ENCODE measurements at regions not wholly inside any gene's neighbourhood (a gene's known extent, or its start where the extent isn't known, plus 50 kb on each side); places are given as distances from the start of the nearest gene placed in this dataset.
A peak's percentile ranks its signal among the peaks of the same experiment; 100 is the strongest.

DNA sequence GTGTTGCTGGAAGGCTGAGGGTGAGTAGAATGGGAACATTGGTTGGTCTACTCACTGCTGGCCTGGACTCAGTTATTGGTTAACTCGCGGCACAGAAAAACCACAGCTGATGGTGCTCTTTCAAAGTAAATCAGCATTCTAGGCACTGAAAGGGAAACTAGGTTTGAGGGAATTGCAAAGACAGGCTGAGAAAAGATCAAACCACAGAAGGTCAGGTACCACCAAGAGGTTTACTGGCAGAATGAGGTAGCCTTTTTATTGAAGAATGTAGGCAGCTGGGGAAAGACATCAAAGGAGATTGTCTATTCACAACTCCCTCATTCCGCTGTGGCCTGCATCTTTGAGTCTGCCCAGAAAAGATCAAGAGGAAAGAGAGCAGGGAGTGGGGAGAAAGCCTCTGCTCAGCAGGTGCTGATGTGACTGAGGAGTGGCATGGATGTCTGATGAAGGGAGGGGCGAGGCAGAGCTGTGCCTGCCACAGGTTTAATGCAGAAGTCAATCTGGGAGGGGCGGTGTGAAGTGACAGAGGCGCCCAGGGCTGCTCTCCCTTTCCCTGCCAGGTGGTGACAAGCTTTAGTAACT lies 255.5 kb downstream of the MAN2A1 start:
- no peak for DNase-seq (ENCODE audit: low spot score)

- no peak for DNase-seq (ENCODE audit: low spot score)
Measured at GRCh38 chr5:109945723-109946480, 256.2 kb downstream of the MAN2A1 start.

DNA sequence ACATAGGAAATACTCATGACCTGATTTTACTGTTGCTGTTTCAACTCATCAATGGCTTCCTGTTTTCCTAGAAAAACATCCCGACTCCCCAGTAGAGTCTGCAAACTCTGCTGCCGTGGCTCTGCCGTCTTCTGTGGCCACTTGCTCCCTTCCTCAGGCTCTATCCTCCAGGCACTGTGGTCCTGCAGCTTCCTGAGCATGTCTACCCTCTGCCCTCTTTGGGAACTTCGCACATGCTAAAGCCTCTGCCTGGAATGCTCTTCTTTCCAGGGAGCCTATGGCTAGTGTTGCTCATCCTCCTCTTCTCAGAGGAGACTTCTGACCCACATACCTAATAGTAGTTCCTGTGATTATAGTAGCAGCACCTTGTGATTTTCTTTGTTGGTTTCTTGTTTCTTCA lies 256.9 kb downstream of the MAN2A1 start:
- DNase-seq (ENCODE audit: low spot score): no peak

DNA sequence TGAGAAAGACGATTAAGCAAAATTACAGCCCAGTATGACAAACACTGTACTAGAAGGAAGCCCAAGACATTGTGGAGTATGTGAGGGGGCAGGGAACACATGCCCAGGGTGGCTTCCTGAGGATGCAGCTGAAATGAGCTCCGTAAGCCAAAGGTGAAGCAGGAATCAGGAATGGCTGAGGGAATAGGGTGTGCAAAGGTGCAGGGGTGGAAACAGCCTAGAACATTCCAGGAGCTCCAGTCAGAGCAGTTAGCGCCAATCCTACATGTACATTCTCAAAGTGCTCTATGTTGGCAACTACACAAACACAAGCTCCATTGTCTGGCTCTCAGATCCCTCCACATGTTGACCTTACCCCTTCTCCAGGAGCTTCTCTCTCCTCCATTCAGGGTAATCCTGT lies 257.9 kb downstream of the MAN2A1 start:
- DNase-seq (ENCODE audit: low spot score): no peak

- no peak for DNase-seq (ENCODE audit: low spot score)
Measured at GRCh38 chr5:109950634-109951033, 260.9 kb downstream of the MAN2A1 start.

DNA sequence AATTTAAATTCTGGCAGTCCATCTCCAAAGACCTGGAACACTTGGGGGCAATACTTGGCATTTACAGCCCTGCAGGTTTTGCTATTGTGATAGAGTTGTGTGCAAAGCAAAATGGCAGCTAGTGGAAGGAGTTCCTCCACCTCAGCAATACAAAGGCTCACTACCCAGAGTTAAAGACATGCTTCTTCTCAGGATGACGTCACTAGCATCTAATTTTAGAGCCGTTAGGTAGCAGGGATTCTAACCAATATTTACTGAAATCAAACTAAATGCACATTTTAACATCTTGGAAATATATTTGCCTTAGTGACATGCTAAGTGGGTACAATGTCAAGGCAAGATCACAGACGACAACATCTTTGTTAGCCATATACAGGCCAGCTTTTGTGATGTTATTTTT lies 261.6 kb downstream of the MAN2A1 start:
- DNase-seq (ENCODE audit: low spot score): no peak

DNA sequence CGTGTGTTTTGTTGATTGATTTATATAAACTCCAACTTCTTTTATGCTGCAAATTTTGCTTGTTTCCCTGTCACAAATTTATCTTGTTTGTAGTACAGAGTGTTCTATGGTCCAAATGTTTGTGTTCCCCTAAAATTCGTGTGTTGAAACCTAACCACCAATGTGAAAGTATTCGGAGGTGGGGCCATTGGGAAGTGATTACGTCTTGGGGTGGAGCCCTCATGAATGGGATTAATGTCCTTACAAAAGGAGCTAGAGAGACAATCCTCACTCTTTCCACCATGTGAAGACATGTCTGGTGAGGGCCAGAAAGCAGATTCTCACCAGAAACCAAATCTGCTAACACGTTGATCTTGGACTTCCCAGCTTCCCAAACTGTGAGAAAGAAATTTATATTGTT lies 262.0 kb downstream of the MAN2A1 start:
- no peak for DNase-seq (ENCODE audit: low spot score)

GRCh38 chr5:109953761-109954160 lies 264.0 kb downstream of the MAN2A1 start:
- no peak for DNase-seq (ENCODE audit: low spot score)

- no peak for DNase-seq (ENCODE audit: low spot score)
Measured at GRCh38 chr5:109956884-109957283, 267.2 kb downstream of the MAN2A1 start.

DNA sequence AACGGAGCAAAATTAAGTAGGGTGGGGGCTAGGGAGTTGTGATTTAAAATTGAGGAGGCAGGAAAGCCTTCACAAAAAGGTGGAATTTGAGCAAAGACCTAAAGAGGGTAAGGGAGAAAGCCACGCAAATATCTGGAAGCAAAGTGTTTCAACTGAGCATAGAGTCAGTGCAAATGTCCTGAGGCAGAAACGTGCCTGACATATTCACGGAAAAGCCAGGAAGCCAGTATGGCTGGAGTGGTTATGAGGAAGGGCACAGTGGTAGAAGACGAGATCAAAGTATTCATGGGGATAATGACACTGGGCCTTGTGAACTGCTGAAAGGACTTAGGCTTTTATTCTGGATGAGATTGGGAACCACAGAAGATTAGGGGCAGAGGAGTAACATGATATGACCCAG lies 268.4 kb downstream of the MAN2A1 start:
- DNase-seq (ENCODE audit: low spot score): no peak

DNA sequence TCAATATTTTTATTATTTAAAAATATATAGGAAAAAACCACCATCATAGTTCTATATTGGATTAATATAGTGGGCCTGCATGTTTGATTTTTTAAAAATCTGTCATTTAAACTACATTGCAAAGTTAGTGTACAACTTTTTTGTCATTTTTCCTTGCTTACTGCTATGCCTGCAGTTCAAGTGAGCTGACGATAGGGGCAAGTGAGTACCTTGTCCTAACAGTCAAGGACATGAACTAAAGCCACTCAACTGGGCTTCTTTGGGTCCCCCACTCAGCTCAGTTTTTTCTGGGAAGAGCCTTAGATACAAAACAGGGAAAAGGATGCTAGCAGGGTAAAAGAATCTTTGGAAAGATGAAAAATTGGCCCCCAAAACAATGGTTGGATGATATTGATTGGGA lies 269.9 kb downstream of the MAN2A1 start:
- DNase-seq (ENCODE audit: low spot score): no peak

- DNase-seq (ENCODE audit: low spot score): peak; percentile 13
Measured at GRCh38 chr5:109961751-109962150, 272.0 kb downstream of the MAN2A1 start.

DNA sequence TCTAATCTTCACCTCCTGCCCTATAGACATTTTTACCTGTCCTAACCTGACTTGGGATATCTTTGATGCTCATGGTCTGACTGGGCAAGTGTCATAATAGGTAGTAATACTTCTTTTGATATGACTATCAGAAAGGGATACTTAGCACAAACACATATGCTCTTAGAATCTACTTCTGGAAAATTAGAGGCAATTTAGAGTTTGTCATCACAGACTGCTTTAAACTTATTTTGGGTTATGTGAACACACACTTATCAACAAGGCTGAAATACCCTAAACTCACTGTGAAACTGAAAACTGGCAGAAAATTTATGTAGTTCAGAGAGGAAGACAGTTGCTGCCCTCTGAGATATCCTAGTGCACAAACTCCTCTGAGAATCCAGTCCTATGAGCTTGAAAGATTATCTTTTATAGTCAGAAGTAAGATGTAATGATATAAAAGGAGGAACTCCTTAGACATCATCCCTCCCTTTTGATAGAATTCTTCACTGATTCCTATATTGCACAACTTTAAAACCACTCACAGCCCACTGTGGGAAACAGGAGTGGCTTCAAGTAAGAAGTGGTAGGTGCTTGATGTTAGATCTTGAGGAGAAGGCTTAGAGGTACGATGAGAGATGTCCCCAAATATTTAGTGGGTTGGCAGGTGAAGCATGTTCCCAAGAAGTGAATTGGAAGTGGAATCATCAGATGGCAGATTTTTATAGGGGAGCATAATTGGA lies 273.3 kb downstream of the MAN2A1 start:
- no peak for DNase-seq (ENCODE audit: low spot score)

DNA sequence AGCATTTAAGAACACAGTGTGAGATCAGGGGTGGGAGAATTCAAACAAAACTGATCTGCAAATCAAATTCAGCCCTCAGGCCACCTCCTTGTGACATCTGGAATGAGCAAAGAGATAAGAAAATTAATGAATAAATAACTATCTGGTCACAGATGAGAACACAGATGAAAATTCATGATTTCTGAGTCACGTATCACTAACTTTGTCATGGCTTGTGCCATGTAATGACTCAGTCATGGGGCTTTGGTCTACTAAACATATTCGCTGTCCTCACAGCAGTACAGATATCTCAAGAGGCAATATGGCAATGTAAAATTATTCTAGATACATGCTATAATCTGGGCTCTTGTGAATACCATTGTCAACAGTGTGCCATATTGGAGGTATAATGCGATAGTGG lies 274.4 kb downstream of the MAN2A1 start:
- DNase-seq (ENCODE audit: low spot score): no peak

DNA sequence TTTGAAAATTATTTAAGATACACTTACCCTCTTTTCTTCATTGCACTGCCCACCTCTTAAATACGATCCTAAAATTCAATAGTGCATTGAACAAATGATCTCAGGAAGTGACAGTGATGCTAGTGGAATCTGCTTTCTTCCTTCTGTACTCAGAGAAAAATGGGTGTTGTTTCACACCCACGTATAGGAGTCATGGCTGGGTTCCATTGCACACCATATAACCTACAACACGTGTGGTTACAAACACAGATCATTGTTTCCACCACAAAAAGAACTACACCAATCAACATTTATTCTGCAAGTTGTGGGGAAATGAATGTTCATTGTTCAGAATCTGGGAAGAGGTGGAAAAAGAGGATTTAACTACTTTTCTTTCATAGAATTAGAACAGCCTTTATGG lies 275.9 kb downstream of the MAN2A1 start:
- DNase-seq (ENCODE audit: low spot score): no peak

DNA sequence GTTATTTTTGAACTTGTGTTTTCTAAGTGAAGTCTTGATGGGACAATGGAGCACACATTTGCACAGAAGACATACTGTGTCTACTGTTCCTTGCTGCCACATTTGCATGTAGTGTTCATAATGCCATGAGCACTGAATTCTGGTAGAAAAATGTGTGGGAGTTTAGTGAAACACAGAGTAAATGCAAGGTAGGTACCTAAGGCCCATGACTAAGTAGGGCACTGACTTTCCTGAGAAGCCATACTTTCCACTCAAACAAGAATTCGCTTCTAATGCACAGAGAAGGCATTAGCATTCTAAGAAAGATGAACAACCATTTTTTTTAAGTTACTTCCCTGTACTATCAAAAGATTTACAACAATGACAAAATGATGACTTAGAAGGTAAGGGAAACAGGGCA lies 282.2 kb downstream of the MAN2A1 start:
- DNase-seq (ENCODE audit: low spot score): no peak

- DNase-seq (ENCODE audit: low spot score): no peak
Measured at GRCh38 chr5:109981979-109982378, 292.3 kb downstream of the MAN2A1 start.

DNA sequence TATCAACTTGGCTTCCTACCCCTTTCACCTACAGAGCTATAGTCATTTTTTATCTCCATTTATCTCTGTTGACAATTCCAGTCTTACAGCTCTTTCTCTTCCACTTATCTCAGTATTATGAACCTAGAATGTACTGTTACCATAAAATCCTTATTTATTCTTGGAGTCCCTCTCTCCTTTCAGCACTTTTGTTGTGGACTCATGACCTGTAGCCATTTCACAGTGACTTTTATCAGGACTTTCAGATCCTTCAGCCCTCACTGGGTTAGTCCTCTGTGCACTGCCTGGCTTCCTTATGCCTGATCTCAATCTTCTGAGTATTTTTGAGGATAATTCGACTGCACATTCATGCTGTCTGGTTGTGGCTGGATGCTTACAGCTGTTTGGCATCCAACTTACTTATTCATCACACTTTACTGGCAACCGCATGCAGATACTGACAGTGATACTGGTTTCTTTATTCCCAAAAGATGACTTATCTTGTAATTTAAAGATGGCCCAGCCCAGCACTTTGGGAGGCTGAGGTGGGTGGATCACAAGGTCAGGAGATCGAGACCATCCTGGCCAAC lies 293.3 kb downstream of the MAN2A1 start:
- no peak for DNase-seq (ENCODE audit: low spot score)

GRCh38 chr5:109986726-109987125 lies 297.0 kb downstream of the MAN2A1 start:
- no peak for DNase-seq (ENCODE audit: low spot score)

DNA sequence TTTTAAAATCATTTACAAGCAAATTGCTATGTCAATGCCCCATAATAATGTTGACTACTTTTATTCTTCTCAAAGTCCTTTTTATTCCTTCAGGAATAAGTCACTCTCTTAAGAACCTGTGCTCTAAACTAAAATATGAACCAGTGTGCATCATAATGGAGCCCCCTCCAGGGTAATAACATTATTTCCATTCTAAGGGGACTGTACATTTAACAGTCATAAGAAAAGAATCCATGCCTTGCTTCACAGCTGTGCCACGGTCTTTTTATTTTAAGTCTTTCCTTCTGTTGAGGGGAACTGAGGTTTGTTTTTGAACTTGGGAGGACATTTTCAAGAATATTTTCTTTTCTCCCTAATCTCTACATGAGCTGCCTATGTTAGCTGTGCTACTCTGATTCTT lies 297.6 kb downstream of the MAN2A1 start:
- DNase-seq (ENCODE audit: low spot score): no peak

DNA sequence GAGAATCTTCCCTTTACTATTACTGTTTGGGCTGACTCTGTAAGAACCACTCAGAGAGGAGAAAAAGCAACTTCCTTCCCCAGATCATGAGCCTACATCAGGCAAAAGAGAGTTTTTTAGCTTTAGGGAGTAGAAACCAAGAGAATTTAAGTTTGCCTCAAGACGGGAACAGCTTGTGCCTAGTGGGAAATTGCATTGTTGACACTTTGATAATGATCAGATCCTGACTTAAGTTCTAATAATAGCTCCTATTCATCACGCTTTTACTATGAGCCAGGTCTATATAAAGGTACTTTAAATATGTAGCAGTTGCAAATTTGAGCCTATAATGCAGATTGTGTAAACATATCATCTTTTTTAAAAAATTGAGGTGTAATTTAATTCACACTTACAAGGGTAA lies 298.2 kb downstream of the MAN2A1 start:
- DNase-seq (ENCODE audit: low spot score): no peak

GRCh38 chr5:109989161-109989560 lies 299.4 kb downstream of the MAN2A1 start:
- DNase-seq (ENCODE audit: low spot score): no peak
